Frontal cortex (tissue), 3 donors: ENCODE measurements at regions not wholly inside any gene's neighbourhood (a gene's known extent, or its start where the extent isn't known, plus 50 kb on each side); places are given as distances from the start of the nearest gene placed in this dataset.

Experiments used
- DNase-seq, 2 donors: peaks; one replicate each; pipeline ENCODE4 v3.0.0; 2012; ENCODE audit warnings: low spot score in 2 of 2
- FAIRE-seq: peaks from 2 replicates; lab custom pipeline; 2012; peaks lifted over from hg19 to GRCh38; lab: Jason Lieb, UNC
- donor health status: control.
- donor health status: control.
- donor health status: control.

GRCh38 chr1:59149435-59149834, 147.5 kb upstream of the FGGY start:
- FAIRE-seq, result no peak
- no peak for DNase-seq

- no peak for FAIRE-seq
- peak in 1 of 2 donors; percentile 62 for DNase-seq
Observed at GRCh38 chr1:59150577-59151386, 146.1 kb upstream of the FGGY start.

DNA sequence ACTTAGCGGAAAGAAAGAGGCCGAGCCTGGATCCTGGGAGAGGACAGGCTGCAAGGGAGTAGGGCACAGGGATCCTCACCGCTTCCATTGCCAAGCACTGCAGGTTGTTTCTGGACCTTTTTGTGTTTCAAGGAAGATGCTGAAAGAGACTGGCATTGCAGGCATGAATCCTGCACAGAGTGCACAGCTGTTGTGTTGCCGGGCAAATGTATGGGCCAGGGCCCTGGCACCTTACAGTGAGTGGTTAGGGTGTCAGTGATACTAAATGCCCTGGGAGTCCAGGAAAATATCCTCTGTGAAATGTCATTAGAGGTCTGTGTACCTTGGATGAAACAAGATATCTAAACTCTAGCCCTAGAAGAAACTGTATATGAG, 145.5 kb upstream of the FGGY start:
- no peak for DNase-seq
- no peak for FAIRE-seq

DNA sequence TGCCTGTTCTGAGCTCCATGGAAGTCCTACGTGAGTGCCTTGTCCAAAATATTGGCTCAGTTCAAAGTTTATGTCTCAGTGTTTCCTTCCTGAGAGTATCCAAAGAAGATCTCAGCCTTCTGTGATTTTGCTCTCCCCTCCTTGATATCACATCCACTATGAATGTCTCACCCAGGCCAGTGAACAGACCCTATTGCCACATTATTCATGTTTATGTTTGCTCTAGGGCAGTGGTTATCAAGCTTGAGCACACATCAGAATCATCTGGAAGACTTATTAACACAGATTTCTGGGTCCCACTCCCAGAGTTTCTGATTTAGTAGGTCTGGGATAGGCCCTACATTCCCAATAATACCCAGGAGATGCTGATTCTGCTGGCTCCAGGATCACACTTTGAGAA, 145.0 kb upstream of the FGGY start:
- FAIRE-seq (no peak), DNase-seq (no peak)

GRCh38 chr1:59152511-59152910, 144.4 kb upstream of the FGGY start:
- no peak for DNase-seq
- FAIRE-seq, result no peak

- FAIRE-seq, result no peak
- DNase-seq, result no peak
Observed at GRCh38 chr1:59154401-59154800, 142.5 kb upstream of the FGGY start.

- no peak for DNase-seq
- no peak for FAIRE-seq
Observed at GRCh38 chr1:59155351-59155750, 141.5 kb upstream of the FGGY start.

DNA sequence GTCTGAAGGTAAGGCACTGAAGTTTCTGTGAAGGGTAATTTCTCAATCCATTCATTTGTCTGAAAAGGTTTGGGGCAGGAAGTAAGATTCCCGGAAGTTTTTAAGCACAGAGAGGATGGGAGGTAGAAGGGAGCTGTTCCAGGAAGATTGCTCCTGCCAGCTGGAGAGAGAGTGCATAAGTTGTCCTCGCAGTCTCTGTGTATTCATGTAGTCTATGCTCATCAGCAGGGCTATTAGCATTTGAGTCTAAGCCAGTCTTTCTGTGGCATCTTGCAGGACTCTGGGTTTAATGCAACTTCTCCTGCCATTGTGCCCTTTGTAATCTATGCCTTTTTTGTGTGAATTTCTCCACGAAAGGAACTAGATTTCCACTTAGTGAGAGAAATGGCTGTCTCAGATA, 140.8 kb upstream of the FGGY start:
- no peak for DNase-seq
- no peak for FAIRE-seq

GRCh38 chr1:59156526-59157199, 140.2 kb upstream of the FGGY start:
- no peak for FAIRE-seq
- DNase-seq, result no peak

- FAIRE-seq (no peak), DNase-seq (no peak)
Observed at GRCh38 chr1:59158321-59158720, 138.6 kb upstream of the FGGY start.

DNA sequence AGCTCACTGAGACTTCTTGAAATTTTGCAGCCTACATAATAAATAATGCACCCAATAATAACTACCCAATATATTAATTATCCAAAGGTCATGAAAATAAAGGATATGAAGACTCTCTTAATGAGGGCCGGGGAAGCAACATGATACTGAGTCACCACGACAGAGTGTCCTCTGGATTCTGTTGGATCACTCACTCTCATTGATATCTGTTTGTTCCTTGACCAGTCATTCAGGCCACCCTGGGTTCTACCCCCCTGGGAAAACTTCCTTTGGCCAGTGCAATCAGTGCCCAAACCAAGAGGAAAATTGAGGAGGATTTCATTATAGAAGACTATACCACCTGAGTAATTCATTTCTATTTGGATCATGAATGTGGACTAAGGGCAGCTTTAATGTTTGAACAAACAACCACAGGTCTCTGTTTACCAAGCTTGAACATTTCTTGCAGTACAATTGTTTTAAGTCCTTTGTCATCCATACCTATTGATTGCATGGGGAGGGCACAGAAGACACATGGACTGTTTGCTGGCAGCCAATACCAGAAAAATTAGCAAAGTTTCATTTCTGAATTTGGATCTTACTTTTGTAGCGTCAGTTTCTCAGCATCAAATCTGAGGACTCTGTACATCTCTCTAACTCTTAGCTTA, 137.2 kb upstream of the FGGY start:
- no peak for FAIRE-seq
- no peak for DNase-seq

- FAIRE-seq (no peak), DNase-seq (no peak)
Observed at GRCh38 chr1:59161136-59161535, 135.8 kb upstream of the FGGY start.

DNA sequence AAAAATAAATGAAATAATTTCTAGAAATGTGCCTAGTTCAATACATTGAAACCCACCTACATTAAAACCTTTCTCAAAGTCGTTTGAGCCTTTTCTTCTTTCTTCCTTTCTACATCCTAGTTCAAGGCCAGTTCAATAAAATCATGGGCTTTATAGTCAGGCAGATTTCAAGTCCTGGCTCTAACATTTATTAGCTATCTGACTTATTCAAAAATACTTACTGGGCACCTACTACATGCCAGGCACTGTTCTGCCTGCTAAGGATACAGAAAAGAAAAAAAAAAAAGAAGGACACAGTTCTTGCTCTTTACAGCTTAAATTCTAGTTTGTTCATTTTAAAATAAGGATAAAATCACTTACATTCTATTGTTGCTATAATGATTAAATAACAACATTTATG, 134.2 kb upstream of the FGGY start:
- no peak for FAIRE-seq
- DNase-seq, result no peak

- DNase-seq (no peak), FAIRE-seq (no peak)
Observed at GRCh38 chr1:59163268-59164092, 133.4 kb upstream of the FGGY start.

DNA sequence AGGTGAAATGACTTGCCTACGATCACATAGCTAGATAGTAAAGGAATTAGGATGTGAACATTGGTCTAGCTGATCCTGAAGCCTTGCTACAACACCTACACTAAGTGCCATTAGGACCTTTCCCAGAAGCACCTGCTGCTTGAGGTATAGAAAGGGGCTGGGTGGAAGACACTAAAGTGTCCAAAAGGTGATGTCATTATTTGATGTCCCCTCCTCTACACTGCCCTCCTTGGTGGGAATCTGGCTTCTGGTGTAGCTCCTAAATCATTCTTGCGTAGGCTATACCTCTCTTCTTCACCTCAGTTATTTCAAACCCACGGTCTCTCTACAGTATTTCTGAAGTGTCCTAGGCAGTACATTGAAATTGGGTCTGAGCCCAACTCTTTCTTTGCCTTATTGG, 132.5 kb upstream of the FGGY start:
- DNase-seq, result no peak
- FAIRE-seq, result no peak

- DNase-seq (no peak), FAIRE-seq (no peak)
Observed at GRCh38 chr1:59165353-59165752, 131.5 kb upstream of the FGGY start.

GRCh38 chr1:59169703-59170102, 127.2 kb upstream of the FGGY start:
- DNase-seq, result no peak

DNA sequence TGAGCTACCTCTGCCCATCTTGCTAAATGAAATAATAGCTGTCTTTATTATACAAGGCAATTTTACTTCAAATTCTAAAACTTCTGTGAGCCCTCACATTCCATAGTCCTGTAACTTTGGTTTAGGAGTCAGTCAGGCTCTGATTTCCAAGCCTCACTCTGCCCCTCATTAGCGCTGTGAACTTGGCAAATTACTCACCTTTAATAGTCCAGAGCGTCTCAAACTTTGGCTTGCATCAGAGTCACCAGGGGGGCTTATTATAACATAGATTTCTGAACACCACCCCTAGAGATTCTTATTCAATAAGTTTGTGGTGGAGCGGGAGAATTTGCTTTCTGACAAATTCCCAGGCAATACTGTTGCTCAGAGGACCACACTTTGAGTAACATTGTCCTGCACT, 126.2 kb upstream of the FGGY start:
- no peak for FAIRE-seq
- DNase-seq, result no peak

More at GRCh38 chr1:59169703-59170102, 127.2 kb upstream of the FGGY start:
- FAIRE-seq, result no peak

GRCh38 chr1:59171788-59172187, 125.1 kb upstream of the FGGY start:
- FAIRE-seq (no peak), DNase-seq (no peak)

DNA sequence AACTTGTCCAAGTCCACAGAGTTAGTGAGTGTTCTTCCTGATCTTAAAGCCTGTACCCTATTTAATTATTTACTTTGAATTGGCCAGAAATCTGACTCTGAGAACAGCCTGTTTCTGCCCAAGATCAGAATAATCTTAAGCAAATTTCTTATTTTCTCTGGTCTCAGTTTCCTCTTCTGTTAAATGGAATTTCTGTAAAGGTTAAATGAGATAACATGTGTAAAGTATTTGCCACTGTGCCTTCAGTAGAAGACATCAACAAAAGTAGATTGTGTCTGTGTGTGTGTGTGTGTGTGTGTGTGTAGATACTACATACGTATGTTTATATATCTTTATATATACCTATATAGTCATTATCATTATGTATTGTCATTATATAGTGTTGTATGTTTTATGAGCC, 124.2 kb upstream of the FGGY start:
- no peak for FAIRE-seq
- no peak for DNase-seq
